Muscle of leg (tissue), 3 donors: ENCODE measurements at regions not wholly inside any gene's neighbourhood (a gene's known extent, or its start where the extent isn't known, plus 50 kb on each side); places are given as distances from the start of the nearest gene placed in this dataset.

Experiments used
- DNase-seq: peaks from one replicate; pipeline ENCODE4 v3.0.0; 2013
- H3K27ac ChIP-seq: one replicate; pipeline ENCODE4 v1.5.1; 2013; ENCODE audit warnings: mild to moderate bottlenecking, low read length, control low read depth
- H3K27me3 ChIP-seq: one replicate; pipeline ENCODE4 v1.6.1; 2013; ENCODE audit warnings: low read length; ENCODE audit not compliant: control insufficient read depth, insufficient read depth
- H3K36me3 ChIP-seq: one replicate; pipeline ENCODE4 v1.6.1; 2013; ENCODE audit warnings: low read length; ENCODE audit not compliant: control insufficient read depth, insufficient read depth
- H3K4me1 ChIP-seq: one replicate; pipeline ENCODE4 v1.6.1; 2013; ENCODE audit warnings: low read length; ENCODE audit not compliant: control insufficient read depth, insufficient read depth
- H3K4me3 ChIP-seq: one replicate; pipeline ENCODE4 v1.5.1; 2013; ENCODE audit warnings: low read length, control low read depth
- H3K9me3 ChIP-seq: replicated peaks from 2 replicates; pipeline ENCODE4 v1.6.1; 2013; ENCODE audit warnings: low read depth, low read length; ENCODE audit not compliant: control insufficient read depth
- WGBS: methylation state at CpG from one replicate; pipeline ENCODE4 v1.1.5; 2013; ENCODE audit warnings: missing lambda C conversion rate; ENCODE audit not compliant: insufficient coverage; 5-methylcytosine and 5-hydroxymethylcytosine counted together

- Histone ChIP-seq H3K9me3 (no peaks in the 10 kb centered on the region), H3K27ac (no peak overlapping the region), H3K27me3 (no peaks in the 10 kb centered on the region), H3K36me3 (no peaks in the 10 kb centered on the region), H3K4me3 (no peak overlapping the region), H3K4me1 (peaks cover 6% of the 10 kb centered on the region)
- no peak for DNase-seq
- 70% methylated on average over 8 of the region's 9 CpGs for WGBS
These were observed 56.8 kb upstream of the FAM181A start for GRCh38 chr14:93870377-93870776.

GRCh38 chr14:93869427-93869826 is 57.7 kb upstream of the FAM181A start:
- H3K36me3 ChIP-seq: no peaks in the 10 kb centered on the region
- H3K27ac ChIP-seq: no peak overlapping the region
- peaks cover 6% of the 10 kb centered on the region for H3K4me1 ChIP-seq
- no peak for DNase-seq
- 38% methylated on average over 1 of the region's 2 CpGs for WGBS
- H3K9me3 ChIP-seq: no peaks in the 10 kb centered on the region
- no peaks in the 10 kb centered on the region for H3K27me3 ChIP-seq
- no peak overlapping the region for H3K4me3 ChIP-seq

- H3K4me1 ChIP-seq: peaks cover 12% of the 10 kb centered on the region
- no peaks in the 10 kb centered on the region for H3K36me3 ChIP-seq
- no CpG with 5 or more reads among the region's 4 CpGs for WGBS
- DNase-seq: no peak
- no peaks in the 10 kb centered on the region for H3K9me3 ChIP-seq
- H3K4me3 ChIP-seq: no peak overlapping the region
- H3K27me3 ChIP-seq: no peaks in the 10 kb centered on the region
- H3K27ac ChIP-seq: no peak overlapping the region
These were observed 59.0 kb upstream of the FAM181A start for GRCh38 chr14:93868165-93868564.

GRCh38 chr14:93862265-93862664 is 64.9 kb upstream of the FAM181A start:
- WGBS: 25% methylated on average over 2 of the region's 3 CpGs
- DNase-seq: peak; percentile 37
- H3K27ac ChIP-seq: peak overlapping the region; percentile 9

GRCh38 chr14:93861836-93862235 is 65.3 kb upstream of the FAM181A start:
- no peak for DNase-seq
- Histone ChIP-seq H3K27me3 (no peaks in the 10 kb centered on the region), H3K36me3 (no peaks in the 10 kb centered on the region), H3K4me1 (peaks cover 64% of the 10 kb centered on the region), H3K4me3 (no peak overlapping the region), H3K27ac (peak overlapping the region; percentile 9), H3K9me3 (no peaks in the 10 kb centered on the region)
- WGBS: 30% methylated on average over 1 of the region's 5 CpGs

More at GRCh38 chr14:93862265-93862664, 64.9 kb upstream of the FAM181A start:
- no peak overlapping the region for H3K4me3 ChIP-seq
- no peaks in the 10 kb centered on the region for H3K36me3 ChIP-seq
- peaks cover 59% of the 10 kb centered on the region for H3K4me1 ChIP-seq
- no peaks in the 10 kb centered on the region for H3K9me3 ChIP-seq
- H3K27me3 ChIP-seq: no peaks in the 10 kb centered on the region

- peak; percentile 85 for DNase-seq
- Histone ChIP-seq H3K36me3 (no peaks in the 10 kb centered on the region), H3K27ac (peak overlapping the region; percentile 53), H3K4me3 (no peak overlapping the region), H3K27me3 (no peaks in the 10 kb centered on the region), H3K9me3 (no peaks in the 10 kb centered on the region), H3K4me1 (peaks cover 75% of the 10 kb centered on the region)
- WGBS: no CpG with 5 or more reads among the region's 7 CpGs
These were observed 67.2 kb upstream of the FAM181A start for GRCh38 chr14:93859957-93860356.

- no peak for DNase-seq
- no peaks in the 10 kb centered on the region for H3K27me3 ChIP-seq
- H3K36me3 ChIP-seq: no peaks in the 10 kb centered on the region
- no peaks in the 10 kb centered on the region for H3K9me3 ChIP-seq
- H3K4me1 ChIP-seq: peaks cover 78% of the 10 kb centered on the region
- H3K27ac ChIP-seq: no peak overlapping the region
- 86% methylated on average over 7 of the region's 17 CpGs for WGBS
- no peak overlapping the region for H3K4me3 ChIP-seq
These were observed 68.2 kb upstream of the FAM181A start for GRCh38 chr14:93858896-93859295.

- Histone ChIP-seq H3K4me1 (peaks cover 71% of the 10 kb centered on the region), H3K27ac (no peak overlapping the region), H3K27me3 (no peaks in the 10 kb centered on the region), H3K9me3 (no peaks in the 10 kb centered on the region), H3K36me3 (no peaks in the 10 kb centered on the region), H3K4me3 (no peak overlapping the region)
- peak; percentile 32 for DNase-seq
- WGBS: 29% methylated on average over 8 of the region's 12 CpGs
These were observed 69.4 kb upstream of the PRIMA1 start for GRCh38 chr14:93857500-93858283.

- Histone ChIP-seq H3K27me3 (no peaks in the 10 kb centered on the region), H3K4me1 (peaks cover 67% of the 10 kb centered on the region), H3K4me3 (no peak overlapping the region), H3K36me3 (no peaks in the 10 kb centered on the region), H3K27ac (no peak overlapping the region), H3K9me3 (no peaks in the 10 kb centered on the region)
- no peak for DNase-seq
- WGBS: 61% methylated on average over 4 of the region's 4 CpGs
These were observed 68.8 kb upstream of the PRIMA1 start for GRCh38 chr14:93857081-93857480.

GRCh38 chr14:93855737-93856136 is 67.5 kb upstream of the PRIMA1 start:
- WGBS: 42% methylated on average over 2 of the region's 3 CpGs

More at GRCh38 chr14:93855737-93856136, 67.5 kb upstream of the PRIMA1 start:
- H3K9me3 ChIP-seq: no peaks in the 10 kb centered on the region
- H3K4me3 ChIP-seq: no peak overlapping the region
- peaks cover 59% of the 10 kb centered on the region for H3K4me1 ChIP-seq
- no peaks in the 10 kb centered on the region for H3K27me3 ChIP-seq
- H3K36me3 ChIP-seq: no peaks in the 10 kb centered on the region
- DNase-seq: peak; percentile 44
- no peak overlapping the region for H3K27ac ChIP-seq
